Daoy (cell line): ENCODE measurements at regions not wholly inside any gene's neighbourhood (a gene's known extent, or its start where the extent isn't known, plus 50 kb on each side); places are given as distances from the start of the nearest gene placed in this dataset.

Experiments
- DNase-seq: peaks from one replicate; pipeline ENCODE4 v3.0.0-alpha.2; 2015; ENCODE audit warnings: low read depth

DNA sequence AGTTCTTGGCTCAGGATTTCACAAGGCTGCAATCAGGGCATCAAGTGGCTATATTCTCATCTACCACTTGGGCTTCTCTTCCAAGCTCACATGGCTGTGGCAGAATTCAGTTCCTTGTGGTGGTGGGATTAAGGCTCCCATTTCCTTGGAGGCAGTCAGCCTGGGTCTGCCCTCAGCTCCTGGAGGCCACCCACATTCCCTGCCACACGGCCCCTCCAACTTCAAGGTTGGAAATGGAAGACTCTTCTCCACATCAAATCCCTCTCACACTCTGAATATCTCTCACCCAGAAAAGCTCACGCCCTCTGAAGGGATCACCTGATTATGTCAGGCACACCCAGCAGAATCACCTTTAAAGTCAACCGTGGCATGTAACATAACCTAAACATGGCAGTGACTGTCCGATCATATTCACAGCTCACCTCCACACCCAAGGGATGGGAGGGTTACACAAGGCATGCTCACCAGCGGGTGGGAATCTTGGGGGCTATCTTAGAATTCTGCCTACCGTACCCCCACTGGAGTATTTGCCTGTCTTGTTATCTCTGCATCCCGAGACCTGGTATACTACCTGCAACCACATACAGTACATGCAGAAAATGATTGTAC is 256.2 kb upstream of the KLHL29 start:
- DNase-seq: no peak

DNA sequence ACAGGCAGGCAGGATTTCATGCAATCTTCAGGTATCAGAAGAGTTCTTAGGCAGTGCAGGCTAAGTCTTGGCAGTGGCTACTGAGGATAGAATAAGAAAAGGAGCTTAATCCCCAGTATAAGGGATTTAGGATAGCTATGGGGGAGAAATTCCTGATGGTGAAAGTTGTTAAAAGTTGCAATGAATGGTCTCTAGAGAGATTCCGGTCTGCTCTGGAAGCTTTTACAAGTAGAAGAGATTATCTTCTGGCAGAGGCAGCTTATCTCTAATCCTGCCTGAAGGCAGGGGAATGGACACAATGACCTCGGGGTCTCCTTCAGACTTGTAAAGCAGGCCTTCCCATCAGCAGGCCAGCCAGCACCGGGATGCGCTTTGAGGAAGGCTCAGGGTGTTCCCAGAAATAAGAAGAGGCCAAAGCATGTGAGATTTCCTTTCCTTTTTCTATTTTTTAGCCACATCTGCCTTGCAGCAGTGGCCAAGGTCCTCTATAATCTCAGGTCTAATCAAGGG is 253.9 kb upstream of the KLHL29 start:
- DNase-seq: no peak

DNA sequence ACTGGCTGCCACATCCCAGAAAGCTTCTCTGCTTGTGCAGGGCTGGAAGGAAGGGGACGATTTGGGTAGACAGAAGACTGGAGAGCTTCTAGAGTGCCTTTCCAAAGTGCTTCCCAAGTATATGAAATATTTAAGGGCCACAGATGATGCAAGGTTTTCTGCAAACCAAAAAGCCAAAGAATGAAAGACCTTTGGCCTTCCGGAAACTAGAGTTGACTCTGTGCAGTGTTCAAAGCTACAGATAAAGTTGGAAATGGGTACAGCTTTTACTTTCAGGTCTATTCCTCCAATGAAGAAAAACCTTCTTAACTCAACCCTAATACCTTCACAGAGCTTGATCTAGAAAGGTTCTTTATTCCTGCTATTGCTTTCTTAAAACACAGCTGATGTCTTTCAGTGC is 253.0 kb upstream of the KLHL29 start:
- DNase-seq: no peak

DNA sequence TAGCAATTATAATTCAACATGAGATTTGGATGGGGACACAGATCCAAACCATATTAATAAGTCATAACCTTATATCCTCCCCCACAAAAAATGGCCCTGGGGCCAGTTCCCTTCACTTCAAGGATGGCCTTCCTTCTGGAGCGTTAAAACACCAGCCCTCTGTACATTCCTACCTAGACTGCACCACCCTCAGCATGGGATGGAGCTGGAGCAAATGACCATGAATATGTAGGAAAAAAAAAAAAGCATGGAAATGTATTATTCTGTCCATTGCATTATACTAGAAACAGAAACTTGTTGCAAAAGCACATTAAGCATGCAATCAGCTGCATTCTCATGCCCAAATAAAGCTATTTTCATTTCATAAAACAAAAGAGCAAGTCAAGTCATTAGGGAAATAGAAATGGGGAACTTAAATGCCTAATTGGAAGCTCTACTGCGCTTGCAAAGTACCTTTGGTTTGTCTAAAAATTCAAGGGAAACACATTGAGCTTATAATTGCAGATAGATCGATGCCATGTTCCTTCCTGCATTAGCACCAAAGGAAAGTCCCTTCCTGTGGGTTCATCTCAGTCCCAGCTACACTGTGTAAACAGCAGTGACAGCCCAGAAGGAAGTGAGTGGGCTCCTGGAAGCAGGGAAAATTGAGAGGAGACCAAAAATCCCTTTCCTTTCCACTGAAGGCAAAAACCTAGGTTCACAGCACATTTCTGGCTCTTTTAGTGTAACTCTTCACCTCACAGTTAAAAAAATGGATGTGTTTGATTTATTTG is 252.0 kb upstream of the KLHL29 start:
- no peak for DNase-seq

DNA sequence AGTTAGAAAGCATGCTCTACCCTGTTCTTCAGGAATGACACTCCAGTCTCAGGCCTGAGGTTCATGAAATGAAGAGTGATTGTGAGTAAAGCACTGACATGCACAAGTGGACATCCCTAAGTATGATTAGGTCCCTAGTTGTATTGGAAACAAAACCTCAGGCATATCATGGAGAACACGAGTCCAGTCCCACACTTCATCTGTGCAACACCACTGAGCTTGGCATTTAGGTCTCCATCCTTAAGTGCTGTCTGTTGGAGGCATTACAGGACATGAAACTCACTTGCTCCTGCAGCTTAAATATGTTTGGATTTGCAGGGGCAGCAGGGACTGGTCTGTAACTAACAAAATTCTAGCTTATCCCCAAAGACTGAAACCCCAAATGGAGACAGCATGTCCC is 250.3 kb upstream of the KLHL29 start:
- no peak for DNase-seq

DNA sequence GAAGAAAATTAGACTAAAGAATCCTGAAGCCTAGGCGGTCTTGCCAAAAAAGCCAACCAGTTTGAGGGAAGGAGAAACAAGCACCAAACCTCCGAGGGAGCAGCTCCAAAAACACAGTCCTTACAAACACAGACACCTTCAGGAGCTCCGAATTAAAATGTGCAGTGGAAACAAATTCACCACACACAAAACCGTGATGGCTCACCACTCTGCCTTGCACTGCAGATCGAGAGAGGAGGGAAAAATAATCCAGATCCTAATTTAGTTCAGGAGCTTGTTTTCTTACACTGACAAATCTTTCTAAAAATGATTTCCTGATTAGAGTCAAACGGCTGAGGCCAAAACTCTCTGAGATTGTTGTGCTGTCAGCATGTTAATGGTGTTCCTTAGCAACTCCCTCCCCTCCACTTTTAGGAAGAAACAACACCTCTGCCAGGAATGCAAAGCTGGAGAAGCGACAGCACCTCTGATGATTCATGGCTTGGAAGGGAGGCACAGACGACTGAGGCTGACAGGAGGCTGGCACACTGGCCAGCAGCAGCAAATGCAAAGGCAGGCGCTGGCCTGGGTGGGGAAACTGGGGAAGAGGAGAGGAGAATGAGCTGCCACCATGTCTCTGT is 249.4 kb upstream of the KLHL29 start:
- no peak for DNase-seq

DNA sequence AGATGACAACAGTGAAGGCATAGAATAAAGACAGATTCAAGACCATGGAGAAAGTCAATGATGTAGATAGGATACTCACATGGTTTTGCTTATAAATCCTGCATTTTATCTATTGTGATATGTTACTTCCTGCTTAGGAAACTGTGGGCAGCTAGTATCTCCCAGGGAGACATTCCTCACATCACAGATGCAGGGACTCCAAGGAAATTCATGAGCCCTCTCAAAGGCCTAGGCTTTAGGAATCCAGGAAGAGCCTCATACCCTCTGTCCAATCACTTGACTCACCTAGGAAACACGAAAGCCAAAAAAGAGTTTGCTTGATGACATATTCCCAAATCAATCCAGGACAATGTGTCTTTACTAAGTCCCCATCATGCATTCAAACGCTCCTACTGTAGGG is 247.8 kb upstream of the KLHL29 start:
- no peak for DNase-seq

DNA sequence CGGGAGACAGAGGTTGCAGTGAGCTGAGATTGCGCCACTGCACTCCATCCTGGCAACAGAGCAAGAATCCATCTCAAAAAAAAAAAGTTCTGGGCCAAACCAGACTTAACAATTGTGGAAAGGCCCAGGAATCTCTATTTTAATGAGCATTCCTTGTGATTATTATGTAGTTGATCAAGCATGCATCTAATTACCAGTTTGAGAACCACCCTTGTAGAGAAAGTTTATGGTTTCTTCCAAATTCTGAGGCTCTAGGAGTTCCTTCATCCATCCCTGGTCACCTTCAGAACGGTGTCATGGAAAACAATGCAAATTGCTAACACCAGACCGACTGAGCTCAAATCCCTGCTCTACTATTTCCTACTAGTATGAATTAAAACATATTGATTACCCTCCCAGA is 246.3 kb upstream of the KLHL29 start:
- DNase-seq: no peak

DNA sequence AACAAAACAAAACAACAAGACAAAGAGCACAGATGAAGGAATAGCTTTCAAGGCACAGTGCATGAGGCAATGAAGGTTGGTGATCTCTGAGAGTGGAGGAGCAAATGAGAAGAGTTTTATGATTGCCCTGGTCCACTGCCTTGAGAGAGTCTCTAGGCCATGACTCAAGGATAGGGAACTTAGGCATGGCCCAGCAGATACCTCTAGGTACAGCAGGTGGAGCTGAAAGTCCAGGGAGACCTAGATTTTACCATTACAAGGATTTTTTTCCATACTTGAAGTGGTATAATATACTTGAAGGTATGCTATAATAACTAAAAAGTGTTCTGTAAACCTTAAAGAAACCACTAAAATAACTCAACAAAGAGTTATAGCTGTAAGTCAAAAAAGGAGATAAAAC is 239.5 kb upstream of the KLHL29 start:
- no peak for DNase-seq

DNA sequence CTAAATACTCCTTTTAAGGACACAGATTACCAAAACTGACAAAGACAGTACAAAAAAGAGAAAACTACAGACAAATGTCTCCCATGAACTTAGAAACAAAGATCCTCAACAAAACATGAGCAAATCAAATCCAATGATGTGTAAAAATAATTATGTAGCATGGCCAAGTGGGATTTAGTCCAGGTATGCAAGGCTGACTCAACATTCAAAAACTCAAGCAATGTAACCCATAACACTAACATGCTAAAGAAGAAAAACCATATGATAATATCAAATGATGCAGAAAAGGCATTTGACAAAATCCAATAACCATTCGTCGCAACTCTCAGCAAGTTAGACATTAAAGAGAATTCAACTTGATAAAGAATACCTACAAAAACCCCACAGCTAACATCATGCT is 239.0 kb upstream of the KLHL29 start:
- no peak for DNase-seq

DNA sequence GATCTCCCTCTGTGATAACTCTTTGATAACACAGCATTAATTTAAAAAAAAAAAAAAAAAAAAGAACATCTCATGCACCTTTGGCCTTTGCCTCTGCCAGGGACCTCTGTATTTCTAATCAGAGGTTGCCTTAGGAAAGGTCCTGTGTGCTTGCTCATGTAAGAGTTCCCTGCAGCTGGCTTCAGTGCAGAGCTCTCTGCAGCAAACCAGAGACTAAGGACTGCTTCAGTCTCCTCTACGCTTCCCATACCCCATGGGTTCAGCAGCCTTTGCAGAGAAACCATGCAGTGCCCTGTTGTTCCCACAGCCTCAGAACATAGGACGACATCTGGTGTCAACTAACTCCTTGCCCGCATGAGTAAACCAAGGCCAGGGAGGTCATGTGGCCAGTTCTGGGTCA is 236.6 kb upstream of the KLHL29 start:
- DNase-seq: no peak

DNA sequence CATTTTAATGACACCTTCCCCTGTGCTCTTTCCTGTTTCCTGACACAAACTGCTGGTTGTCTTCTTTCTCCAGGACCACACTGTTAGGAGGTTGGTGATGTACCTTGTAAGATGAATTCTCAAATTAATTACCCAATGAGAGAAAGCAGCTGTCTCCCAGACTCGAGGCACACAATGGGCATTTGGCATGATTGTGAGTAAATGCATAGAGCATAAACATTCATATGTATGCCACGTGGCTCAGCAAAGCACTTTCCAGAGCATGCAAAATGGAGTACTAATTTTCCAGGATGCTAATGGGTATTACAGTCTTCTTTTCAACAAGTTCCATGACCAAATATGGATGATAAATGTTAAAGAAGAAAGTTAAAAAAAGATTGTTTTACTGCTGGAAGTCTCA is 235.2 kb upstream of the KLHL29 start:
- no peak for DNase-seq

DNA sequence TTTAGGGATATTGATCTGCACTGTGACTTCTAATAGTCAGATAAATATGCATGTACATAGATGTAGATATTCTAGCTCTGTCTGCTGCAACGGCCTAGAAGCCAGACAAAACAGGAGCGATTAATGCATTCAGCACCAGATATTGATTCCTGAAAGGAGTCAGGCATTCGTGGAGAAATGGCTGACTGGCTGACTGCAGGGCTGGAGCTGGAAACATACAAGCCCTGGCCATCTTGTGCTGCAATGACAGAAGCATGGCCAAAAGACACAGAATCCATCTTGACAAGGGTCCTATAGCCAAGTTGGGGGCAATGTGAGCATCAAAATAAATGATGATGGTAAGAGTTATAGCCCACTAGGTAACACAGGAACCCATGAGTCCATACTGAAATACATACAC is 231.5 kb upstream of the KLHL29 start:
- no peak for DNase-seq

DNA sequence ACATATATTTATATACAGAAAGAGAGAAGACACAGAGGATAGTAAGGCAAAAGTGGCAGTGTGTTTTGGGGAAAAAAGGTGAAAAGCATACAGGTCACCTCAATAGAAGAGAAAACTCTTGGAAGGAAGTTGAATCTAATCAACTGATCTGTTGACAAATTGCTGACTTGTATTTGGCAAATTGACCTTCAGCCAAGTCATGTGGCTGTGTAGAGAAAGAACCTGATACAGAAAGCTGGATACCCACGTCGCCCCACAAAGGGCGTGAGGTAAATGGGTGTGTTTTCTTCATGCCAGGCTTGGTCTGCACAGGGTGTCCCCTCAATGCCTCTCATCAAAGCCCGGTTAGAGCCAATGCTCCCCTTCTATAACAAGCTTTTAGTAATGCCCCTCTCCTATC is 230.0 kb upstream of the KLHL29 start:
- no peak for DNase-seq

DNA sequence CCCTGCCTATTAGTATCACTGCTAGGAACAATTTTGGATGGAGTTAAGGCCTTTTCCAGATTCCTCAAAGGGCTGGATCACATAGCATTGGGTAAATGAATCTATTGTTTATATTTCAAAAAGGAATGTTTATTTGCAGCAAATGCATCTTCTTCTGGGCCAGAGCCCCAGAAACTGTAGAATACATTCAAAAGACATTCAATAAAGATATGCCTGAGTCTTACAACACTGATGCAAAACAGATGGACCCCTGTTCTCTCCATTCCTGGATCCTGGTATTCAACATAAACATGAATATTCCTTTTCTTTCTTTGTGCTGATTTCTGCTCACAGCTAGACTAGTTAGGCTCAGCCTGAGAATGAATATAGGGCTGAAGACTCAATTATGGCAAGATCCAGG is 227.2 kb upstream of the KLHL29 start:
- no peak for DNase-seq

DNA sequence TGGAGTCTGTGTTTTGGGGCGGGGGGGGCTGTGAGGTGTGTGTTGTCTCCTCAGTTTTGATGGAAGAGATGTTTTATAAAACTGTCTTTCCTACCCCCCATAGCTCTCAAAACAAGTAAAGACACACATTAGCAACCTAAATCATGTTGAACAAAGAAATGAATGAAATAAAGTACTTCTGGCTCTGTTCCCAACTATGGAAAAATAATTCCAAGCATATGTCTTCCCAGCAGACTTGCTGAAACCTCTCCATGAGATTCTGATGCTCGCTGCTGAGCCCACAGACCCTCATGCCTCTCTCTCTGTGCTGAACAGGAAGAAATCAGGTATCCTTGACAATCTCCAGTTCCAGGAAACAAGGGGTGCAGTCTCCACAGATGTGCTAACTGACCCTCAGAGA is 226.7 kb upstream of the KLHL29 start:
- no peak for DNase-seq

DNA sequence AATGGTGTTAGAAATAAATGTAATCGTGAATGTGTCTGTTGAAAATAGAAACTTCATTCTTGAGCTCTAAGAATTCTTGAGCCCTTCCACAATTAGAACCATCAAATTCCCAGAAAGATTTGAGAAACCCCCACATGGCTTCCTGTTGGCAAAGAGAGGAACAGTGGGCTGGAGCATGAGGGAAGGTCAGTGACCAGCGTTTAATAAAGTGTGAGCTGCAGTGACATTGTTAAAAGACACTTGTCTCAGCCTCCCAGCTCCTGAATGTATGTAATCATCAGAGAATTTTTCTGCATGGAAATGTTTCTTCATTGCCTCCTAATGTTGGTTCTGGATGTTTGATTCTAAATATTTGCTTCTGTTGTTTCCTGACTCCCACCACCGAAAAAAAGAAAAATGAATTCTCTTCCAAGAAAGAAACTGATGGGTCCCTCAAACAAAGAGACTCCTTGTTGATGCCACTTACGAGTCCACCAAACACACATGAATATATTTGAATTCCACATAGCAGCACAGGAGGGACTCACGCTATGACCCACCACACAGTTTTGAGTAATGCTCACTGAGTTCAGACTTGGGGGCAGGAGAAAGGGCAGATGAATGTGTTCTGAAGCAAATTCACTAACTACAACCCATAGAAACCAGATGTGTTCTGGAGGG is 225.1 kb upstream of the KLHL29 start:
- no peak for DNase-seq

DNA sequence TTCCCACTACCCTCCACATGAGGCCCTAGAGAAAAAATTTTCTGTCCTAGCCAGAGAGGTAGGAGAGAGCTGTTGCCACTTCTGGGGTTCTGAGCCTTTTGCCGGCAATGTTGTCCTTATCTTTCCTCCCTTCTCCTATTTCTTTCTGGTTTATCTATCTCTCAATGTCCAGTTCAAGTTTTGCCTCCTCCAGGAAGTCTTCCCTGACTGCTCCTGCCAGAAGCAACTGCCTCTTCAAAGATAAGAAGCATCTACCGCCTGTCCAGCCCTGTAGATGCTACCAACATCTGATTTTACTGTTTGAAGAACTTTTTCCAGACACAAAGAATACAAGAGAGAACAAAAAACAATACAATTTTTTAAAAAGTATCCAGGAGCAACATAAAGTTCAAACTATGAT is 220.8 kb upstream of the KLHL29 start:
- no peak for DNase-seq

DNA sequence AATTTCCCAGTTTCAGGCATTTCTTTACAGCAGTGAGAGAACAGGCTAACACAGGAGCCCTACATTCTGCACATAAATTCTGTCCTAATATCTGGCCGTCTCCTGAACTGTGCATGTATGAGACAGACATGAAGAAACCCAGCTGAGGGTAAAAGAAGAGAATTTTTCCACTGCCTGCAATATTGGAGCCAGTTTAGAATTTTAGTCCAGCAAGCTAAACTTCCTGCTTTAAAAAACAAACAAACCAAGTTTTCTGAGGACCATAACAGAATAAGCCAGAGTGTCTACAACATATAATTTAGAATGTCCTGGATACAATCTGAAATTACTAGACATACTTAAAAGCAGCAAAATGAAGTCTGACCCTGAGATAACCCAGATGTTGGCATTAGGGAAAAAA is 215.1 kb upstream of the KLHL29 start:
- DNase-seq: no peak

DNA sequence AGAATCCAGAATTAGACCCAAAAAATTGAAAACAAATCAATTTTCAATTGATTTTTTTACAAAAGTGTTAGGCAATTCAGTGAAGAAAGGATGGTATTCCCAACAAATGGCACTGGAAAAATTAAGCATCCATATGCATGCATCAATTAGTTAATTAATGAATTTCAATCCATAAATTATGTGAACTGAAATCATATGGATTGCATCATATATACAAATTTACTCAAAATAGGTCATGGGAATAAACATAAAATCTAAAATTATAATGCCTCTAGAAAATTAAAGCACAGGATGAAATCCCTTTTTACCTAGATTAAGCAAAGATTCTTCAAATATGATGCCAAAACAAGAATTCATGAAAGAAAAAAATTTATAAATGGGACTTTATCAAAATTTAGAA is 213.9 kb upstream of the KLHL29 start:
- DNase-seq: no peak

DNA sequence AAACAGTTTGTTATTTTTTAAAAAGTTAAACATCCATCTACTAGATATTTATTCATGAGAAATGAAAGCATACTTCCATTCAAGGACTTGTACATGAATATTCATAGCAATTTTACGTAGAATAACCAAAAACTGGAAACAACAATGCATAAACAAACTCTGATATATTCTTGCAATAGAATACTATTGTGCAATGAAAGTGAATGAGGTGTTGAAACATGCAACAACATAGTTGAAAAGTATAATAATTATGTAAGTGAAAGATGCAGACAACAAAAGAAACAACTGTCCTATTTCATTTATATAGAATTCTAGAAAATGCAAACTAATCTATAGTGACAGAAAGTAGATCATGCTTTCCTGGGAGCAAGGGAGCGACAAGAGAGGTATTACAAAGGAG is 206.6 kb upstream of the KLHL29 start:
- DNase-seq: no peak

DNA sequence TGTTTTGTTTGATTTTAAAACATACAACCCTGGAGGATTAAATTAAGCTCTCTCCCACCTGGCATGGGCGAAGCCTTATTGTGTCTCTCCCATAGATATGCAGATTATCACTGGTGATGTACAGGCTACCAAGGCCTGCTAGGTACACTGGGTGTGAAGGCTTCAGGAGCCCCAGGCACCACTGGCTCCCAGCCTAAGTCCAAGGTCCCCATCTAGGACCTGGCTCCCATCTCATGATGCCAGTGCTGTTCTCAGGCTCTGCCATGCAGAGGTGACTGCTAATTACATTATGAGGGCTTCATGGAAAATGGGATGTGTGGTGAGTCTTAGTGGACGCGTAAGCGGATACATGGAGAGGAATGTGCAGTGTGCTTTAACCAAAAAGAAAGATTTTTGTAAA is 201.2 kb upstream of the KLHL29 start:
- no peak for DNase-seq
